HFF-Myc (cell line): ENCODE measurements at regions not wholly inside any gene's neighbourhood (a gene's known extent, or its start where the extent isn't known, plus 50 kb on each side); places are given as distances from the start of the nearest gene placed in this dataset.

Experiments
- DNase-seq: peaks from one replicate; pipeline ENCODE4 v3.0.0-alpha.2; 2011; ENCODE audit warnings: low read depth; ENCODE audit errors: extremely low read depth
- H3K4me3 ChIP-seq: replicated peaks from 2 replicates; pipeline ENCODE4 v1.5.1; 2011; ENCODE audit warnings: low read depth, mild to moderate bottlenecking, control low read depth, low read length
- TF ChIP-seq, protein P1 (sequence below): IDR thresholded peaks from 2 replicates; pipeline ENCODE4 v1.5.1; 2012; ENCODE audit warnings: mild to moderate bottlenecking, low read depth, low read length, control low read depth; ENCODE audit errors: missing control alignments

DNA sequence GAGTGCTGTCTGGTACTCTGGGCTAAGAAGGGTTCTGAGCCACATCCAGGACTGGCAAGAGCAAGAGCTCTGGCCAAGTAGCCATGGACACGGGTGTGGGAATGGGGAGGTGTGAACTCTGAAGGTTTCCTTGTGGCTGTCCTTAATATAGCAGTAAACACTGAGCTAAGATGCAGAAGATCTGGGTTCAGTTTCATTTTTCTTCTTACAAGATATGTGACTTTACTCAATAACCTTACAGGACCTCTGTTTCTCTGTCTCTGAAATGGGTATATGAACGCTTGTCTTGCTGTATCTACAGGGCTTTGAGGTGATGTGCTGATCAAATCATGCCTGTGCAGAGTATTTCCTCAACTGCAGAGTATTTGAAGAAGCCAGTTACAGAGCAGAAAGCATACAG, 521.2 kb downstream of the VRK1 start:
- DNase-seq, result no peak
- H3K4me3 ChIP-seq, result no peak overlapping the region
- TF ChIP-seq, protein P1, sequence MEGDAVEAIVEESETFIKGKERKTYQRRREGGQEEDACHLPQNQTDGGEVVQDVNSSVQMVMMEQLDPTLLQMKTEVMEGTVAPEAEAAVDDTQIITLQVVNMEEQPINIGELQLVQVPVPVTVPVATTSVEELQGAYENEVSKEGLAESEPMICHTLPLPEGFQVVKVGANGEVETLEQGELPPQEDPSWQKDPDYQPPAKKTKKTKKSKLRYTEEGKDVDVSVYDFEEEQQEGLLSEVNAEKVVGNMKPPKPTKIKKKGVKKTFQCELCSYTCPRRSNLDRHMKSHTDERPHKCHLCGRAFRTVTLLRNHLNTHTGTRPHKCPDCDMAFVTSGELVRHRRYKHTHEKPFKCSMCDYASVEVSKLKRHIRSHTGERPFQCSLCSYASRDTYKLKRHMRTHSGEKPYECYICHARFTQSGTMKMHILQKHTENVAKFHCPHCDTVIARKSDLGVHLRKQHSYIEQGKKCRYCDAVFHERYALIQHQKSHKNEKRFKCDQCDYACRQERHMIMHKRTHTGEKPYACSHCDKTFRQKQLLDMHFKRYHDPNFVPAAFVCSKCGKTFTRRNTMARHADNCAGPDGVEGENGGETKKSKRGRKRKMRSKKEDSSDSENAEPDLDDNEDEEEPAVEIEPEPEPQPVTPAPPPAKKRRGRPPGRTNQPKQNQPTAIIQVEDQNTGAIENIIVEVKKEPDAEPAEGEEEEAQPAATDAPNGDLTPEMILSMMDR, result no peak

DNA sequence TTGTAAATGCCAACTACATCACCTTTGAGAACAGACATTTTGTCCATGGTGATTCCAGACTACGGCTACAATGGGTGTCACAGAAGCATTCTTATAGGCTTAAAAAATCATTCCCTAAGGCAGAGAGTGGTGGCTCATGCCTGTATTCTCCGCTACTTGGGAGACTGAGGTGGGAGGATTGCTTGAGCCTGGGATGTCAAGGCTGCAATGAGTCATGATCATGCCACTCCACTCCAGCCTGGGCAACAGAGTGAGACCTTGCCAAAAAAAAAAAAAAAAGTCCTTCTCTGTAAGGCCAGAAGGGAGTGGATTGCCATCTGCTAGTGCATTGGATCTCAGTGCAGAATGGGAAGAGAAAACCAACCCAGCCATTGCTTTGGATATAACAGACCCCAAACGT, 522.5 kb downstream of the VRK1 start:
- no peak for DNase-seq
- no peak overlapping the region for H3K4me3 ChIP-seq
- TF ChIP-seq, protein P1, result no peak

DNA sequence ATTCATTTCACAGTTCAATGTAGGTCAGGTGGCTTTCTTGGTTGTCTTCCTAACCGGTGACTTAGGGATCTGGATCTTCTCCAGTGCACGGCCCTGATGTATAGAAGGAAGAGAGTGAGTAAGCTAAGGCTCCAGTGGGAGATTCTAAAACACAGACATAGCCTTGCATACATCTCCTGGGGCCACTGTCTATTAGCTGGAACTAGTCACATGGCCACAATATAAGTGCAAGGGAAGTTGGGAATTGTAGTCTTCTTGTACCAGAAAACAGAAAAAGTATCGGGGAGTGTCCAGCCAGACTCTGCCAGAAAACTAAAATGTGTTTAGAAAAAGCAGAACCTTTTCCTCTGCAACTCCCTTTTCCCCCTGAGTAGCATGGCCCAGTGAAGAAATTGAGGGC, 531.6 kb downstream of the VRK1 start:
- DNase-seq, result no peak
- TF ChIP-seq, protein P1, result no peak
- no peak overlapping the region for H3K4me3 ChIP-seq

DNA sequence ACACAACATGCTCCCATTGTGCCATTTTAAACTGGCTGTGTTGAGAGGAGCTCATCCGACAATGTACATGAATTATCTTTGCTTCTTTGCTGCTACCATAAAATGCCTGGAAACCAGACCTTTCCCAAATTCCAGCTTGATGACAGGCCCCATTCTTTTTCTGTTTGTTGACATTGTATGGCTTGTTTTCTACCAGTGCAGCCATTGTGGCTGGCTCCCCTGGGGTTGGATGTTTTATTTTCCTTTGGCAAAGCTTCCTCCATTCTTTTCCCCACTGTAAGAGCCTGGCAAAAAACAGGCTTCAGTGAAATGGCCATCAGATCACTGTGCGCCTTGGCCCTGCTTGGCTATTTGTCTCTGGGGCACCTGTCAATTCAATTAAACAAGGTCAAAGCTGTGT, 532.5 kb downstream of the VRK1 start:
- TF ChIP-seq, protein P1, result no peak
- DNase-seq, result no peak
- H3K4me3 ChIP-seq, result no peak overlapping the region

DNA sequence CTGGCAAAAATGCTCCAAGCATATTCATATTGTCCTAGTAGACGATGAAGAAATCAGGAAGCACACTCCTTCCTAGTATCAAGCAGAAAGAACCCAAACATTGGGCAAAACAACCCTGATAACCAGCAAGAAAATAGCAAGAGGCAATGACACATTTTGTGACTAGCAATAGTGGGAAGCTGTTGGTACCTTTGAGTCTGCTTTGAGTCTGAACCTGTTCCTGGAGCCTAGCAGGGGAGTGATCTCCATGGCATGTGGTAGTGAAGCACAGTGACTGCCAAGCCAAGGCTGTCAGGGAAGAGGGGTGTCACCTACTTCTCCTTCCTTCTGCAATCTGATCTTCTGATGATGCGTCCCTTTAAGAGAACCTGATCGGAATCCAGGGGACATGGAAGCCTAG, 533.9 kb downstream of the VRK1 start:
- no peak for DNase-seq
- no peak overlapping the region for H3K4me3 ChIP-seq
- TF ChIP-seq, protein P1, result no peak

DNA sequence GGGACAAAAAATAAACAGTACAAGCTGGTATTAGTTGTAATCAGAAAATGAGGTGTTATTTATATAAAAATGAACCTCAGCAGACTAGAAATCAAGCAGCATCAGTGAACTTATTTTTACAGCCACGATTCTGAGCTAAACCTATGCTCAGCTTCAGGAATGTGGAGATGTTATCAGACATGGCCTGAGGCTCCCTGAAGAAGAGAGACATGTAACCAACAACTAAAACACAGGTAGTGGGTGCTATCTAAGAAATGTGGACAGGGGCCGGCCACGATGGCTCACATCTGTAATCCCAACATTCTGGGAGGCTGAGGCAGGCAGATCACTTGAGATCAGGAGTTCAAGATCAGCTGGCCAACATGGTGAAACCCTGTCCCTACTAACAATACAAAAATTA, 534.3 kb downstream of the VRK1 start:
- no peak for DNase-seq
- no peak overlapping the region for H3K4me3 ChIP-seq
- TF ChIP-seq, protein P1, result no peak

DNA sequence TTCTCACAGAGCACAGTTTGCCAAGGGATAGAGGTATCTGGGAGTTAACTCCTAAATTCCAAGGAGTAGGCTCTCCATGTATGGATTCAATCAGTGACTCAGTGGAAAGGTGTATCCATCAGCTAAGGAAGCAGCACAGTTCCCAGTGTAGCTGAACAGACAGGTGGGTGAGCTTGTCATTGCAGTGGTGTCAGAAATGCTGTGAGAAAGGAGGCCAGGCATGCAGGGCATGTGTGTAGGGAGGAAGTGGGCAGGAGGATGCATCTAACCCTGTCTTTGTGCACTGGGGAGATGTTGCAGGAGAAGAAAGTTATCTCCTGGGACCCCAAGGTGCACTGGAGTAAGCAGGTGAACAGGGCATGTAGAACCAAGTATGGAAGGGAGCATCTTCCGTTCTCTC, 539.0 kb downstream of the VRK1 start:
- no peak overlapping the region for H3K4me3 ChIP-seq
- DNase-seq, result no peak
- TF ChIP-seq, protein P1, result no peak
